Neuronal stem cell (in vitro differentiated cells): ENCODE measurements at regions not wholly inside any gene's neighbourhood (a gene's known extent, or its start where the extent isn't known, plus 50 kb on each side); places are given as distances from the start of the nearest gene placed in this dataset.

ENCODE experiments used
- DNase-seq: peaks from one replicate; pipeline ENCODE4 v3.0.0-alpha.2; 2013; ENCODE audit warnings: low spot score
- H2AFZ ChIP-seq: one replicate; pipeline ENCODE4 v1.6.1; 2013; ENCODE audit warnings: mild to moderate bottlenecking, low read length, inconsistent platforms
- H2AK5ac ChIP-seq: 2 replicates; pipeline ENCODE4 v1.6.1; 2013; ENCODE audit warnings: low read depth, mild to moderate bottlenecking, inconsistent platforms, low read length, moderate library complexity, mixed read lengths
- H2BK120ac ChIP-seq: 2 replicates; pipeline ENCODE4 v1.6.1; 2013; ENCODE audit warnings: low read depth, mild to moderate bottlenecking, inconsistent platforms, low read length, moderate library complexity, mixed read lengths
- H2BK12ac ChIP-seq: one replicate; pipeline ENCODE4 v1.6.1; 2013; ENCODE audit warnings: low read length, inconsistent platforms
- H2BK15ac ChIP-seq: 2 replicates; pipeline ENCODE4 v1.6.1; 2013; ENCODE audit warnings: mild to moderate bottlenecking, low read length, inconsistent platforms, mixed read lengths
- H2BK5ac ChIP-seq: one replicate; pipeline ENCODE4 v1.6.1; 2013; ENCODE audit warnings: inconsistent platforms, mild to moderate bottlenecking, low read length, moderate library complexity
- H3K14ac ChIP-seq: one replicate; pipeline ENCODE4 v1.6.1; 2013; ENCODE audit warnings: low read length, inconsistent platforms
- H3K18ac ChIP-seq: 2 replicates; pipeline ENCODE4 v1.6.1; 2013; ENCODE audit warnings: low read length, inconsistent platforms
- H3K23ac ChIP-seq: 2 replicates; pipeline ENCODE4 v1.6.1; 2013; ENCODE audit warnings: low read depth, mild to moderate bottlenecking, mixed read lengths, low read length, inconsistent platforms; ENCODE audit not compliant: poor library complexity
- H3K27ac ChIP-seq: replicated peaks from 3 replicates; pipeline ENCODE4 v1.5.1; 2013; ENCODE audit warnings: low read length, inconsistent platforms
- H3K27me3 ChIP-seq, 3 experiments: 2 replicates each; pipeline ENCODE4 v1.6.1; 2013; ENCODE audit warnings: low read length in 3 of 3, mild to moderate bottlenecking in 2 of 3, inconsistent platforms in 1 of 3, low read depth in 1 of 3, mixed read lengths in 1 of 3, moderate library complexity in 1 of 3; ENCODE audit not compliant: control insufficient read depth in 3 of 3, insufficient read depth in 3 of 3
- H3K36me3 ChIP-seq, 2 donors: replicated peaks in 1 of 2; 2 replicates each; pipeline ENCODE4 v1.6.1; 2013; ENCODE audit warnings: low read length in 2 of 2; ENCODE audit not compliant: control insufficient read depth in 2 of 2, insufficient read depth in 2 of 2
- H3K4ac ChIP-seq: 2 replicates; pipeline ENCODE4 v1.6.1; 2013; ENCODE audit warnings: inconsistent platforms, mild to moderate bottlenecking, low read length, moderate library complexity
- H3K4me1 ChIP-seq, 2 donors: 1 replicate in 1 of 2; 2 replicates in 1 of 2; pipeline ENCODE4 v1.6.1; 2013; ENCODE audit warnings: low read length in 2 of 2, low read depth in 1 of 2; ENCODE audit not compliant: control insufficient read depth in 2 of 2, insufficient read depth in 1 of 2
- H3K4me2 ChIP-seq: one replicate; pipeline ENCODE4 v1.6.1; 2013; ENCODE audit warnings: mild to moderate bottlenecking, low read length, inconsistent platforms; ENCODE audit not compliant: insufficient read depth, poor library complexity, severe bottlenecking
- H3K4me3 ChIP-seq, 2 donors: 2 replicates each; pipeline ENCODE4 v1.5.1; 2013; ENCODE audit warnings: low read length in 2 of 2, mild to moderate bottlenecking in 2 of 2, inconsistent platforms in 1 of 2, moderate library complexity in 1 of 2
- H3K79me1 ChIP-seq: one replicate; pipeline ENCODE4 v1.6.1; 2013; ENCODE audit warnings: low read depth, mild to moderate bottlenecking, inconsistent platforms, low read length, moderate library complexity
- H3K9ac ChIP-seq: one replicate; pipeline ENCODE4 v1.6.1; 2013; ENCODE audit warnings: mild to moderate bottlenecking, low read depth, low read length, inconsistent platforms; ENCODE audit not compliant: poor library complexity
- H3K9me3 ChIP-seq, 2 donors: replicated peaks in 1 of 2; 2 replicates each; pipeline versions ENCODE3 to v1.6.1; 2013; ENCODE audit warnings: low read length in 2 of 2, mild to moderate bottlenecking in 2 of 2, inconsistent platforms in 1 of 2, low read depth in 1 of 2, mixed read lengths in 1 of 2, moderate library complexity in 1 of 2; ENCODE audit not compliant: control insufficient read depth in 2 of 2, insufficient read depth in 1 of 2
- H4K8ac ChIP-seq: one replicate; pipeline ENCODE4 v1.6.1; 2013; ENCODE audit warnings: low read depth, mild to moderate bottlenecking, inconsistent platforms, low read length, moderate library complexity
- H4K91ac ChIP-seq: one replicate; pipeline ENCODE4 v1.6.1; 2013; ENCODE audit warnings: low read length, low read depth, mild to moderate bottlenecking, inconsistent platforms; ENCODE audit not compliant: poor library complexity
- WGBS, 2 donors: extraction: QIAGEN DNeasy Blood & Tissue Kit; methylation state at CpG; one replicate each; pipeline ENCODE4 v1.1.7; 2013; ENCODE audit warnings: missing lambda C conversion rate in 2 of 2, mixed read lengths in 1 of 2; ENCODE audit not compliant: insufficient read length in 2 of 2, insufficient replicate concordance in 1 of 2; ENCODE audit errors: extremely low coverage in 2 of 2; 5-methylcytosine and 5-hydroxymethylcytosine counted together

DNA sequence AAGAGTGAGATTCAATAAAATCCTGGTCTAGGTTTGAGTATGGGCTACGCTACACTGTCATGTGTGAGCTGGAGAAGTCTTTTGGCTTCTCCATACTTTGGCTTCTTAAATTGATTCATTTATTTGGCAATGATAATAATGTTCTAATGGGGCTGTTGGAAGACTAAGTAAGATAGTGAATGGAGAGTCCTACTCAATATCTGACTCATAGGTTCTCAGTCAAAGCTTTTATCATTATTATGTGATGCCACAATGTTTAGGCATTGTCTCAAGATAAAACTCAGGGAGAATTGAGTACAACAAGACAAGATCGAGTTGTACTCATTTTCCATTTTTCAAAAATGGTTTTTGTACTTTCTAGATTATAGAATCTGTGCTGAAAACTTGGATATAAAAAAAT lies 92.5 kb upstream of the VEGFC start:
- no peak overlapping the region for H2BK120ac ChIP-seq
- H3K36me3 ChIP-seq, result no peaks in the 10 kb centered on the region
- H3K4me2 ChIP-seq, result no peak overlapping the region
- H2BK5ac ChIP-seq, result no peak overlapping the region
- no peaks in the 10 kb centered on the region for H3K27me3 ChIP-seq
- H3K9ac ChIP-seq, result no peak overlapping the region
- H4K8ac ChIP-seq, result no peak overlapping the region
- H2AK5ac ChIP-seq, result no peak overlapping the region
- no peak overlapping the region for H2BK15ac ChIP-seq
- H3K4ac ChIP-seq, result no peak overlapping the region
- H3K14ac ChIP-seq, result no peak overlapping the region
- no peaks in the 10 kb centered on the region for H3K79me1 ChIP-seq
- DNase-seq, result no peak
- no peaks in the 10 kb centered on the region for H3K9me3 ChIP-seq
- no peak overlapping the region for H3K27ac ChIP-seq
- no CpG with 5 or more reads among the region's 2 CpGs for WGBS, 2 donors
- H3K23ac ChIP-seq, result no peak overlapping the region
- no peak overlapping the region for H2BK12ac ChIP-seq
- H3K18ac ChIP-seq, result no peak overlapping the region
- H3K4me3 ChIP-seq, result no peak overlapping the region
- no peaks in the 10 kb centered on the region for H3K4me1 ChIP-seq
- H4K91ac ChIP-seq, result no peak overlapping the region
- H2AFZ ChIP-seq, result no peak overlapping the region

- Histone ChIP-seq H3K4me3 (no peak overlapping the region), H3K9ac (no peak overlapping the region), H3K9me3 (no peaks in the 10 kb centered on the region), H3K4ac (no peak overlapping the region), H4K91ac (no peak overlapping the region), H3K27me3 (no peaks in the 10 kb centered on the region), H2BK15ac (no peak overlapping the region), H3K14ac (no peak overlapping the region), H3K18ac (no peak overlapping the region), H3K4me2 (no peak overlapping the region), H4K8ac (no peak overlapping the region), H3K4me1 (no peaks in the 10 kb centered on the region), H3K79me1 (no peaks in the 10 kb centered on the region), H2AK5ac (no peak overlapping the region), H3K23ac (no peak overlapping the region), H3K36me3 (no peaks in the 10 kb centered on the region), H2AFZ (no peak overlapping the region), H2BK120ac (no peak overlapping the region), H2BK12ac (no peak overlapping the region), H2BK5ac (no peak overlapping the region), H3K27ac (no peak overlapping the region)
- DNase-seq, result no peak
- no CpG with 5 or more reads among the region's 3 CpGs for WGBS, 2 donors
These were observed 93.4 kb upstream of the VEGFC start for GRCh38 chr4:176886135-176886534.

- Histone ChIP-seq H3K4me2 (no peak overlapping the region), H3K79me1 (no peaks in the 10 kb centered on the region), H2BK120ac (no peak overlapping the region), H4K8ac (no peak overlapping the region), H3K9me3 (no peaks in the 10 kb centered on the region), H3K27ac (no peak overlapping the region), H3K9ac (no peak overlapping the region), H3K14ac (no peak overlapping the region), H2AK5ac (no peak overlapping the region), H3K27me3 (no peaks in the 10 kb centered on the region), H3K23ac (no peak overlapping the region), H3K18ac (no peak overlapping the region), H3K4ac (no peak overlapping the region), H2AFZ (no peak overlapping the region), H3K36me3 (no peaks in the 10 kb centered on the region), H2BK15ac (no peak overlapping the region), H3K4me3 (no peak overlapping the region), H2BK12ac (no peak overlapping the region), H2BK5ac (no peak overlapping the region), H3K4me1 (no peaks in the 10 kb centered on the region), H4K91ac (no peak overlapping the region)
- no peak for DNase-seq
- WGBS, 2 donors, result no CpG with 5 or more reads among the region's 3 CpGs
These were observed 97.1 kb upstream of the VEGFC start for GRCh38 chr4:176889776-176890175.

DNA sequence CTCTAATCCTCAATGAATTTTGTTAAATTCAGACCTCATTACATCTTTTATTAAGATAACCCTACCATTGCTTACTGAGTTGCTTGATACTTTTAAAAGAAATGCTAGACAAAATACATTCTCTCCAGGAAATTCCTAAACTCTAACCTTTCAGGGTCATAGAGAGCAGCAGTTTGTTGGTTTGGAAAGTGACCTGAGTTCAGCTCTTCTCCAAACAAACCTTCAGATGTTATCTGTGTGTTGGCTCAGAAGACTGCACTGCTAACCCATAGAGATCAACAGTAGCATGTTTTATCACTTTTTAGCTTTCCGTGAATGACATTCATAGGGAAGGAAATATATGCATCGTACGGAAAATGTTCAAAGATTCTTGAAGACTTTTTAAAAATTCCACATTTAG lies 101.8 kb upstream of the VEGFC start:
- Histone ChIP-seq H3K4ac (no peak overlapping the region), H3K27ac (no peak overlapping the region), H2BK120ac (no peak overlapping the region), H2BK15ac (no peak overlapping the region), H3K4me2 (no peak overlapping the region), H3K79me1 (no peaks in the 10 kb centered on the region), H3K18ac (no peak overlapping the region), H3K4me1 (peaks cover 0 to 10% of the 10 kb centered on the region in 2 donors), H3K23ac (no peak overlapping the region), H3K14ac (no peak overlapping the region), H3K36me3 (no peaks in the 10 kb centered on the region), H3K27me3 (no peaks in the 10 kb centered on the region), H4K8ac (no peak overlapping the region), H2AK5ac (no peak overlapping the region), H3K9me3 (no peaks in the 10 kb centered on the region), H2BK12ac (no peak overlapping the region), H4K91ac (no peak overlapping the region), H3K4me3 (no peak overlapping the region), H2BK5ac (no peak overlapping the region), H2AFZ (no peak overlapping the region), H3K9ac (no peak overlapping the region)
- no peak for DNase-seq
- WGBS, 2 donors, result no CpG with 5 or more reads among the region's 3 CpGs
